DND-41 (cell line): ENCODE measurements at regions not wholly inside any gene's neighbourhood (a gene's known extent, or its start where the extent isn't known, plus 50 kb on each side); places are given as distances from the start of the nearest gene placed in this dataset.

Experiments used
- EZH2 ChIP-seq: IDR thresholded peaks from 3 replicates; pipeline ENCODE4 v1.6.1; 2012; ENCODE audit warnings: borderline replicate concordance, low read depth, mild to moderate bottlenecking, moderate library complexity, low read length, inconsistent platforms; ENCODE audit not compliant: severe bottlenecking
- TF ChIP-seq, protein P1 (sequence below): IDR thresholded peaks from 2 replicates; pipeline ENCODE4 v1.5.1; 2012; ENCODE audit warnings: borderline replicate concordance, low read length, moderate library complexity, mild to moderate bottlenecking; ENCODE audit not compliant: poor library complexity, severe bottlenecking; ENCODE audit errors: extremely low read depth

- TF ChIP-seq, protein P1, sequence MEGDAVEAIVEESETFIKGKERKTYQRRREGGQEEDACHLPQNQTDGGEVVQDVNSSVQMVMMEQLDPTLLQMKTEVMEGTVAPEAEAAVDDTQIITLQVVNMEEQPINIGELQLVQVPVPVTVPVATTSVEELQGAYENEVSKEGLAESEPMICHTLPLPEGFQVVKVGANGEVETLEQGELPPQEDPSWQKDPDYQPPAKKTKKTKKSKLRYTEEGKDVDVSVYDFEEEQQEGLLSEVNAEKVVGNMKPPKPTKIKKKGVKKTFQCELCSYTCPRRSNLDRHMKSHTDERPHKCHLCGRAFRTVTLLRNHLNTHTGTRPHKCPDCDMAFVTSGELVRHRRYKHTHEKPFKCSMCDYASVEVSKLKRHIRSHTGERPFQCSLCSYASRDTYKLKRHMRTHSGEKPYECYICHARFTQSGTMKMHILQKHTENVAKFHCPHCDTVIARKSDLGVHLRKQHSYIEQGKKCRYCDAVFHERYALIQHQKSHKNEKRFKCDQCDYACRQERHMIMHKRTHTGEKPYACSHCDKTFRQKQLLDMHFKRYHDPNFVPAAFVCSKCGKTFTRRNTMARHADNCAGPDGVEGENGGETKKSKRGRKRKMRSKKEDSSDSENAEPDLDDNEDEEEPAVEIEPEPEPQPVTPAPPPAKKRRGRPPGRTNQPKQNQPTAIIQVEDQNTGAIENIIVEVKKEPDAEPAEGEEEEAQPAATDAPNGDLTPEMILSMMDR: no peak
- no peak for TF ChIP-seq EZH2
These were observed 225.6 kb downstream of the BLID start for GRCh38 chr11:121890377-121890776.
